ENCODE measurements at regions not wholly inside any gene's neighbourhood (a gene's known extent, or its start where the extent isn't known, plus 50 kb on each side); places are given as distances from the start of the nearest gene placed in this dataset.

DNA sequence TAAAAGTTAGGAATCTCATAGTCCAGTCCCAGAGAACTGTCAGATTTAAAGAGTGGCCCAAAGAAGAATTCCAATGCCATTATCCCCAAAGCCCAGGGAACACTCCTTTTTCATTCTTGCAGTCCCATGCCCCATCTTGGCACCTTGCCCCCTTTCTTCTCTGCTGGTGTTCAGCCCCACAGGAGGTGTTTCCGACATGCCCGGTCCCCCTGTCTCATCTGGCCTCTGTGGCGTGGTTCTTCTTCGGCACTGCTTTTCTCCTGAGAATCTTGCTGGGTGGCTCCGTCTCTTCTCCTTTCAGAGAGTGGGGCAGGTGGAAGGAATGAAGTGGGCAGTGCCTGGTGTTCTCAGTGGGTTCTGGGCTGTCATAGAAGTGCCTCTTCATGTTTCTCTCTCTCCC lies 64.7 kb downstream of the VCPKMT start:
- no peak overlapping the region for H3K27ac Mint-ChIP-seq (ENCODE audit: unreplicated experiment)
- no peaks in the 10 kb centered on the region for H3K27me3 Mint-ChIP-seq (ENCODE audit: low read depth)
- H3K4me1 Mint-ChIP-seq (ENCODE audit: low read depth), result peaks cover 12% of the 10 kb centered on the region
- H3K4me3 Mint-ChIP-seq (ENCODE audit: unreplicated experiment), result no peak overlapping the region
- TF ChIP-seq, protein P1, sequence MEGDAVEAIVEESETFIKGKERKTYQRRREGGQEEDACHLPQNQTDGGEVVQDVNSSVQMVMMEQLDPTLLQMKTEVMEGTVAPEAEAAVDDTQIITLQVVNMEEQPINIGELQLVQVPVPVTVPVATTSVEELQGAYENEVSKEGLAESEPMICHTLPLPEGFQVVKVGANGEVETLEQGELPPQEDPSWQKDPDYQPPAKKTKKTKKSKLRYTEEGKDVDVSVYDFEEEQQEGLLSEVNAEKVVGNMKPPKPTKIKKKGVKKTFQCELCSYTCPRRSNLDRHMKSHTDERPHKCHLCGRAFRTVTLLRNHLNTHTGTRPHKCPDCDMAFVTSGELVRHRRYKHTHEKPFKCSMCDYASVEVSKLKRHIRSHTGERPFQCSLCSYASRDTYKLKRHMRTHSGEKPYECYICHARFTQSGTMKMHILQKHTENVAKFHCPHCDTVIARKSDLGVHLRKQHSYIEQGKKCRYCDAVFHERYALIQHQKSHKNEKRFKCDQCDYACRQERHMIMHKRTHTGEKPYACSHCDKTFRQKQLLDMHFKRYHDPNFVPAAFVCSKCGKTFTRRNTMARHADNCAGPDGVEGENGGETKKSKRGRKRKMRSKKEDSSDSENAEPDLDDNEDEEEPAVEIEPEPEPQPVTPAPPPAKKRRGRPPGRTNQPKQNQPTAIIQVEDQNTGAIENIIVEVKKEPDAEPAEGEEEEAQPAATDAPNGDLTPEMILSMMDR (IDR thresholded peaks at IDR 0.05), result no peak
- no peaks in the 10 kb centered on the region for H3K9me3 Mint-ChIP-seq (ENCODE audit: low read depth)
- peaks cover 2% of the 10 kb centered on the region for H3K36me3 Mint-ChIP-seq (ENCODE audit: low read depth)
- peak; percentile 51 for DNase-seq (ENCODE audit: low spot score)

DNA sequence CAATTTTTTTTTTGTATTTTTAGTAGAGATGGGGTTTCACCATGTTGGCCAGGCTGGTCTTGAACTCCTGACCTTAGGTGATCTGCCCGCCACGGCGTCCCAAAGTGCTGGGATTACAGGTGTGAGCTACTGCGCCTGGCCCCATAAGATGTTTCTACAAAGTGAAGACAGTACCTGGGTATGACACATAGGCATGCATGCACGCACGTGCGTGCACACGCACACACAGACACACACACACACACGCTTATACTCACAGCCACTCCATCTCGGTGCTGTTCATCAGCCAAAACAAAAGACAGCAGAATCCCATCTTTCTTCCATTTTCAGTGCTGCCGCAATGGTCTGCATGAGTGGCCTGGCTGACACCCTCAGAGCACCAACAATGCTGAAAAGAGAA lies 63.9 kb downstream of the VCPKMT start:
- Mint-ChIP-seq H3K36me3 (ENCODE audit: low read depth) (peaks cover 2% of the 10 kb centered on the region), H3K4me3 (ENCODE audit: unreplicated experiment) (no peak overlapping the region), H3K27me3 (ENCODE audit: low read depth) (no peaks in the 10 kb centered on the region), H3K9me3 (ENCODE audit: low read depth) (no peaks in the 10 kb centered on the region), H3K27ac (ENCODE audit: unreplicated experiment) (no peak overlapping the region), H3K4me1 (ENCODE audit: low read depth) (peaks cover 8% of the 10 kb centered on the region)
- TF ChIP-seq, protein P1 (IDR thresholded peaks at IDR 0.05), result no peak
- peak; percentile 22 for DNase-seq (ENCODE audit: low spot score)

DNA sequence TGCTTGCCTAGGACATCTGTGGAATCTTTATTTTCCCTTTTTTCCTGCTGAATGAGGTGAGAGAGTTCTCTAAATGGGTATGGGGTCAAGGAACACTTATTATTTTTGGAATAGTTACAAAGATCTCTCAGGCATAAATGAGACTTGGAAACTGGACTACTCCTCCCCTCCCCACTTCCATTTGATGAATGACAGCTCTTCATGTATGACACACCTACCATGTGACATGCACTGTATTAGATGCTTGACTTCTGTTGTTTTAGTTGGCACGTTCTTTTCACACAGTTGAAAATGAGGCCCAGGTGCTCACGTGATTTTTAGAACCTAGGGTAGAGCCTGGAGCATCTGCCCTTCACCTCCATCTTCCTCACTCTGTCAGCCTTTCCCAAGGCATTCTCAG lies 62.4 kb downstream of the VCPKMT start:
- Mint-ChIP-seq H3K4me3 (ENCODE audit: unreplicated experiment) (no peak overlapping the region), H3K27ac (ENCODE audit: unreplicated experiment) (no peak overlapping the region), H3K27me3 (ENCODE audit: low read depth) (no peaks in the 10 kb centered on the region), H3K4me1 (ENCODE audit: low read depth) (peaks cover 8% of the 10 kb centered on the region), H3K9me3 (ENCODE audit: low read depth) (no peaks in the 10 kb centered on the region), H3K36me3 (ENCODE audit: low read depth) (peaks cover 2% of the 10 kb centered on the region)
- TF ChIP-seq, protein P1 (IDR thresholded peaks at IDR 0.05), result no peak
- no peak for DNase-seq (ENCODE audit: low spot score)

GRCh38 chr14:50055461-50056228 lies 60.7 kb downstream of the VCPKMT start:
- Mint-ChIP-seq H3K27ac (ENCODE audit: unreplicated experiment) (no peak overlapping the region), H3K36me3 (ENCODE audit: low read depth) (peaks cover 2% of the 10 kb centered on the region), H3K27me3 (ENCODE audit: low read depth) (no peaks in the 10 kb centered on the region), H3K4me3 (ENCODE audit: unreplicated experiment) (no peak overlapping the region), H3K4me1 (ENCODE audit: low read depth) (peaks cover 20% of the 10 kb centered on the region), H3K9me3 (ENCODE audit: low read depth) (no peaks in the 10 kb centered on the region)
- DNase-seq (ENCODE audit: low spot score), result peak; percentile 18
- TF ChIP-seq, protein P1 (IDR thresholded peaks at IDR 0.05), result peak; percentile 45

DNA sequence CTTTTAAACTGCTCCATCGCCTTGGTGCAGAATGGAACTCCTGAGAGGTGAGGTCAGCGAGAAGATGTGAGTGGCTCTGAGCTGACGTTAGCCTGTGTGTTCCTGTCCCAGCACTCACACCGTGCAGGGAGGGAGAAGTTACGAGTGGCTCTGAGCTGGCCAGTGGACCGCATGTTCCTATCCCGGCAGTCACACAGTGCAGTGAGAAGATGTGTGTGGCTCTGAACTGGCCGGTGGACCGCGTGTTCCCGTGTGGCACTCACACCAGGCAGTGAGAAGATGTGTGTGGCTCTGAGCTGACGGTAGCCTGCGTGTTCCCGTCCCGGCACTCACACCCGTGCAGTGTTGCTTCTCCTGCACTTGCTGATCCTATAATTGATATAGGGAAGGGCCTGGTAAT lies 59.9 kb downstream of the VCPKMT start:
- H3K27me3 Mint-ChIP-seq (ENCODE audit: low read depth), result no peaks in the 10 kb centered on the region
- no peak overlapping the region for H3K27ac Mint-ChIP-seq (ENCODE audit: unreplicated experiment)
- no peaks in the 10 kb centered on the region for H3K9me3 Mint-ChIP-seq (ENCODE audit: low read depth)

More for the DNA sequence above, 59.9 kb downstream of the VCPKMT start:
- Mint-ChIP-seq H3K36me3 (ENCODE audit: low read depth) (peaks cover 2% of the 10 kb centered on the region), H3K4me3 (ENCODE audit: unreplicated experiment) (no peak overlapping the region), H3K4me1 (ENCODE audit: low read depth) (peaks cover 28% of the 10 kb centered on the region)
- DNase-seq (ENCODE audit: low spot score), result peak; percentile 68
- TF ChIP-seq, protein P1 (IDR thresholded peaks at IDR 0.05), result no peak
